ENCODE measurements at regions not wholly inside any gene's neighbourhood (a gene's known extent, or its start where the extent isn't known, plus 50 kb on each side); places are given as distances from the start of the nearest gene placed in this dataset.

DNA sequence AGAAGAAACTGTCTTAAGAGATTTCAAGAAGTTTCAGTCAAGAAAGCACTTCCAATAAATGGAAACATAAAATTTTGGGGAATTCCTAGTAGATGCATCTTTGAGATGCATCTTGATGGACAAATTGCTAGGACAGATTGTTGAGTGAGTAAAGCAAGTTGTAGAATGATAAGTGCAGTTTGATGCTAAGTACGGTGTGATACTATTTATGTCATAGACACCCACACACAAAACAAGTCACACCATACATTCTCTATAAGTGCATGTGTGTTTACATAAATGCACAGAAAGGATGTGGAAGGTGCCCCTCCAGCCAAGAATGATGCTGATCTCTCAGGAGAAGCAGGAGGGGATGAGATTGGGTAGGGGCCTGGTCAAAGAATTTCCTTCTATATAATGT lies 375.7 kb downstream of the FOXO1 start:
- DNase-seq (ENCODE audit: low read depth): no peak
- TF ChIP-seq, protein P1, sequence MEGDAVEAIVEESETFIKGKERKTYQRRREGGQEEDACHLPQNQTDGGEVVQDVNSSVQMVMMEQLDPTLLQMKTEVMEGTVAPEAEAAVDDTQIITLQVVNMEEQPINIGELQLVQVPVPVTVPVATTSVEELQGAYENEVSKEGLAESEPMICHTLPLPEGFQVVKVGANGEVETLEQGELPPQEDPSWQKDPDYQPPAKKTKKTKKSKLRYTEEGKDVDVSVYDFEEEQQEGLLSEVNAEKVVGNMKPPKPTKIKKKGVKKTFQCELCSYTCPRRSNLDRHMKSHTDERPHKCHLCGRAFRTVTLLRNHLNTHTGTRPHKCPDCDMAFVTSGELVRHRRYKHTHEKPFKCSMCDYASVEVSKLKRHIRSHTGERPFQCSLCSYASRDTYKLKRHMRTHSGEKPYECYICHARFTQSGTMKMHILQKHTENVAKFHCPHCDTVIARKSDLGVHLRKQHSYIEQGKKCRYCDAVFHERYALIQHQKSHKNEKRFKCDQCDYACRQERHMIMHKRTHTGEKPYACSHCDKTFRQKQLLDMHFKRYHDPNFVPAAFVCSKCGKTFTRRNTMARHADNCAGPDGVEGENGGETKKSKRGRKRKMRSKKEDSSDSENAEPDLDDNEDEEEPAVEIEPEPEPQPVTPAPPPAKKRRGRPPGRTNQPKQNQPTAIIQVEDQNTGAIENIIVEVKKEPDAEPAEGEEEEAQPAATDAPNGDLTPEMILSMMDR (IDR thresholded peaks at IDR 0.05; ENCODE audit: insufficient read depth, low read depth, low read length, missing control alignments): no peak
- H3K4me3 ChIP-seq (ENCODE audit: low read depth, low read length): no peak overlapping the region

DNA sequence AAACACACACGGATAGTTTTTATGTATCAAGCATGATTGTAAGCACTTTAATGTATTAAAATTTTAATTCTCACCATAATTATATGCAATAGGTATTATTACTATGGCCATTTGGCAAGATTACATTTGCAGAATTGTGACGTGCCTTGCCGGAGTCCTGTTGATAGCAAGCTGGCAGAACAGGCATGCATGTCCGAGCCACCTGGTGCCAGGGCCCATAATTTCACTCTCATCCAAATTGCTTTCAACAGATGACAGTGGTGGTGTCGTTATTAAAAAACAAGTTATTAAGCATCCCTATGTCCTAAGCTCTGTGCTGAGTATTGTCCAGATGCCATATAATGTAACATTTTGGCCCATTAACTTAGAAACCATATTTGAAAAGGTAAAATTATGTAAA lies 374.3 kb downstream of the FOXO1 start:
- TF ChIP-seq, protein P1 (IDR thresholded peaks at IDR 0.05; ENCODE audit: insufficient read depth, low read depth, low read length, missing control alignments): no peak
- no peak overlapping the region for H3K4me3 ChIP-seq (ENCODE audit: low read depth, low read length)
- no peak for DNase-seq (ENCODE audit: low read depth)

DNA sequence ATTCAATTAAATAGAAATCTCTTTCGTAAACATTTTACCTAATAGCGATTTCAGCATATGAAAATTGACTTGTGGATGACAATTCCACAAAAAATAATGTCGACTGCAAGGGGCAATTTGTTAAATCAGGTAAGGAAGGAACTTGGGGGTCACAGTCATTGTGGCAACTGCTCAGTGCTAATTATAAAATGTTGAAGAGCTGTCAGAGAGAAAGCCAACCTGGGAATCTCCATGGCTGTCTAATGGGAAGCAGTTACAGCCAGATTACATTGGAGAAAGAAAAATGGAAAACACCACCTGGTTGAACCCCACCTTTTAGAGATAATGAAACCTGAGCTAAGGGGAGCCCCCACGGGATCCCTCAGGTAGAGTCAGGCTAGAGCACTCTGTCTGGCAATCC lies 373.9 kb downstream of the FOXO1 start:
- TF ChIP-seq, protein P1 (IDR thresholded peaks at IDR 0.05; ENCODE audit: insufficient read depth, low read depth, low read length, missing control alignments): no peak
- no peak overlapping the region for H3K4me3 ChIP-seq (ENCODE audit: low read depth, low read length)
- no peak for DNase-seq (ENCODE audit: low read depth)

DNA sequence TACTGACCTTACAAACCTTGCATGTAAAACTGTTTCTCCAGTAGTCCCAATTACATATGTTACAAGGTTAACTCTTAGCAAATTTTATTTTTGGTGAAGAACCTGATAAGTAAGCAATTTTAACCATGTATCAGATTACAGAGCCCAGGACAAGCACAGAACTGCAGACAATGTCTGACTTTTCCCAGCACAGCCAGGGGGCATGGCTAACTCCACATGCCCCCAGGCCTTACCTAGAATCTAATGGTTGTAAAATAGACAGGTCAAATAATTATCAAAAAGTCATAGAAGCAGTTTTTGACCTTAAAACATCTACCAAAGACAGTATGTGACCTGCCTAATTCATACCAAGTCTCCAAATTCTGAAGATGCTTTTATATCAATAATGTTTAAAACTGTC lies 364.1 kb downstream of the FOXO1 start:
- no peak for DNase-seq (ENCODE audit: low read depth)
- no peak overlapping the region for H3K4me3 ChIP-seq (ENCODE audit: low read depth, low read length)
- TF ChIP-seq, protein P1 (IDR thresholded peaks at IDR 0.05; ENCODE audit: insufficient read depth, low read depth, low read length, missing control alignments): no peak

DNA sequence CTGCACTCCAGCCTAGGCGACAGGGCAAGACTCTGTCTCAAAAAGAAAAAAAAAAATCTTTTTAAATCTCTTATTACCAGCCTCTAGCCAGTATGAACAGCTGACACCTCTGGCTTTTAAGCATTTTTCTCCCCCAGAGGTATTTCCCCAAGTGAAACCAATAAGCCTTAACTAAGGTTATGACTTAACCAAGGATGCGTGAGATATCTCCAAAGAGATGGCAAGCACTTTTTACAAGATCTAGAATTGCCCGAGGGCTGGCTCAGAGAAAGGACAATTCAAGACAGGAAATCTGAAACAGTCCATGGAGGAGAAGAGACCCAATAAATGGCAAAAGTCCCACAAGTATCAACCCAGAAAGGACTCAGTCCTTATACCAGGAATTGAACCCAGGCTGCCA lies 362.1 kb downstream of the FOXO1 start:
- H3K4me3 ChIP-seq (ENCODE audit: low read depth, low read length): no peak overlapping the region
- no peak for DNase-seq (ENCODE audit: low read depth)
- TF ChIP-seq, protein P1 (IDR thresholded peaks at IDR 0.05; ENCODE audit: insufficient read depth, low read depth, low read length, missing control alignments): no peak

DNA sequence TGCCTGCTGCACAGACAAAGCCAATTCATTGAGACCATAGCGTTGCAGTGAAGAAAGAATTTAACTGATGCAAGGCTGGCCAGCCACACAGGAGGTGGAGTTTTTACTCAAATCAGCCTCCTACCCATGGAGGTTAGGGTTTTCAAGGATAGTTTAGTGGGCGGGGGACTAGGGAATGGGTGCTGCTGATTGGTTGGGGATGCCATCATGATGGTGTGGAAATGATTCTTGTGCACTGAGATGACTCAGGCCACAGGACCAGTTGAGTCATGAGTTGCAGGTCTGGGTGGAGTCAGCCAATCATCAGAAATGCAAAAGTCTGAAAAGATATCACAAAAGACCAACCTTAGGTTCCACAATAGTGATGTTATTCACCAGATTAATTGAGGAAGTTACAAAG lies 359.6 kb downstream of the FOXO1 start:
- TF ChIP-seq, protein P1 (IDR thresholded peaks at IDR 0.05; ENCODE audit: insufficient read depth, low read depth, low read length, missing control alignments): no peak
- DNase-seq (ENCODE audit: low read depth): no peak
- no peak overlapping the region for H3K4me3 ChIP-seq (ENCODE audit: low read depth, low read length)

DNA sequence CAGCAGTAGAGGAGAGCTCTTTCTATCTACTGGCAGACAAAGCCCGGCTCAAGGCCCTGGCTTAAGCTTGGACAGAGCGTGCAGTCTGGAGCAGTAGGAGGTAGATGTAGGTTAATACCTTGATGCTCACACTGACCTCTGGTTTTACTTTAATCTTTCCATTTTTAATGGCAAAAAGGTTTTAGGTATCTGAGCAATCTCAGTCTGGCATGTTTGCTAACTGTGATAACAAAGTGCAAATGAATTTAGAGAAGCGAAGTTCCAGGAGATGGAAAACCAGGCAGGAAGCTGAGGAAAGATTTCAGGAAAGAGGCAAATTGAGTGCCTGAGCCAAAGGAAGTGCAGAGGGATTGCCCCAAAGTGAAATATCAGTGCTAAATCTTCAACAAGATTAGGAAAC lies 356.6 kb downstream of the FOXO1 start:
- no peak overlapping the region for H3K4me3 ChIP-seq (ENCODE audit: low read depth, low read length)
- TF ChIP-seq, protein P1 (IDR thresholded peaks at IDR 0.05; ENCODE audit: insufficient read depth, low read depth, low read length, missing control alignments): no peak
- DNase-seq (ENCODE audit: low read depth): no peak
